Esophagus squamous epithelium (tissue), 4 donors: ENCODE measurements at regions not wholly inside any gene's neighbourhood (a gene's known extent, or its start where the extent isn't known, plus 50 kb on each side); places are given as distances from the start of the nearest gene placed in this dataset.

Experiments
- POLR2A ChIP-seq, 4 donors: fragments of 450-650 bp; IDR thresholded peaks; one replicate each; pipeline ENCODE4 v1.6.1; 2017; ENCODE audit warnings: antibody characterized with exemption in 4 of 4, mild to moderate bottlenecking in 4 of 4, moderate library complexity in 3 of 4
- TF ChIP-seq, protein P1 (sequence below), 6 experiments: fragments of 450-650 bp in 4 of 6; fragments of 200-600 bp in 2 of 6; sonication (generic) in 2 of 6; IDR thresholded peaks; one replicate each; pipeline ENCODE4 v1.5.1; 2016 to 2019; ENCODE audit warnings: antibody characterized with exemption in 6 of 6, mild to moderate bottlenecking in 4 of 6, moderate library complexity in 4 of 6

DNA sequence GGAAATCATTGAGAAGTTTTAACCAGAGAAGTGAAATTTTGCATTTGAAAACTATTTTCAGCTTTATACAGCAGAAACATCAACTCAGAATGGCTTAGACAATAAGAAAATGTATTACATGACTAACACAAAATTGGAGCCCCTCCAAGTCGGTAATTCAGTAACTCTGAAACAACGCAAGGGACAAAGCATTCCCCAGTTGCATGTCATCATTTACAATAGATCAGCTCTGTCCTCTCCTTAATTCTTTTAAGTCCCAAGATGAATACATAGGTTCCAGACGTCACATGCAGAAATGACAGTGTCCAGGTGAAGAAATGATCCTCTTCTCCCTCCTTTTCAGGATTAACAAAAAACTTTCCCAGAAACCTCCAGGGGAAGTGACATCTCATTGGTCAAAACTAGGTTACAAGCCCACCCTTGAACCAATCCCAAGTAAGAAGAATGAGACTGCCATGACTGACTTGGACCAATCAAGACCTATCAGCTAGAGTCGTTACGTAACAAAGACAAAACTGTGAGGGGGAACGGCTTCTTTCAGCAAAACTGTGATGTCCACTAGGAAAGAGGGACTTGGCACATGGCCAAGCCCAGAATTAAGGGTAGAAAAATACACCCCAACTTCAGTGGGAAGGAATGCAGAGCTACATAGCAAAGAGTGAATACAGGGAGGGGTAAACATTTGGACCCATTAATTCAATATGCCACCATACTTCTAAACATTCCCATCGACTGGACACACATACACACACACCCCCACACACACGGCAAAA is 114.3 kb upstream of the PRNP start:
- TF ChIP-seq, protein P1, sequence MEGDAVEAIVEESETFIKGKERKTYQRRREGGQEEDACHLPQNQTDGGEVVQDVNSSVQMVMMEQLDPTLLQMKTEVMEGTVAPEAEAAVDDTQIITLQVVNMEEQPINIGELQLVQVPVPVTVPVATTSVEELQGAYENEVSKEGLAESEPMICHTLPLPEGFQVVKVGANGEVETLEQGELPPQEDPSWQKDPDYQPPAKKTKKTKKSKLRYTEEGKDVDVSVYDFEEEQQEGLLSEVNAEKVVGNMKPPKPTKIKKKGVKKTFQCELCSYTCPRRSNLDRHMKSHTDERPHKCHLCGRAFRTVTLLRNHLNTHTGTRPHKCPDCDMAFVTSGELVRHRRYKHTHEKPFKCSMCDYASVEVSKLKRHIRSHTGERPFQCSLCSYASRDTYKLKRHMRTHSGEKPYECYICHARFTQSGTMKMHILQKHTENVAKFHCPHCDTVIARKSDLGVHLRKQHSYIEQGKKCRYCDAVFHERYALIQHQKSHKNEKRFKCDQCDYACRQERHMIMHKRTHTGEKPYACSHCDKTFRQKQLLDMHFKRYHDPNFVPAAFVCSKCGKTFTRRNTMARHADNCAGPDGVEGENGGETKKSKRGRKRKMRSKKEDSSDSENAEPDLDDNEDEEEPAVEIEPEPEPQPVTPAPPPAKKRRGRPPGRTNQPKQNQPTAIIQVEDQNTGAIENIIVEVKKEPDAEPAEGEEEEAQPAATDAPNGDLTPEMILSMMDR (IDR thresholded peaks at IDR 0.05) = no peak
- no peak for TF ChIP-seq POLR2A (IDR thresholded peaks at IDR 0.05)
